Mononuclear cell (primary cell): ENCODE measurements at regions not wholly inside any gene's neighbourhood (a gene's known extent, or its start where the extent isn't known, plus 50 kb on each side); places are given as distances from the start of the nearest gene placed in this dataset.
"Not testable (repeated sequence)": the region's sequence is repeated elsewhere in the genome, so short reads cannot be mapped to it uniquely, and the experiment has no call there.

Experiments
- H3K27me3 ChIP-seq: 2 replicates; pipeline ENCODE4 v1.6.0; 2011; ENCODE audit warnings: low read length, control low read depth; ENCODE audit not compliant: insufficient read depth
- H3K4me1 ChIP-seq: 2 replicates; pipeline ENCODE4 v1.5.1; 2011; ENCODE audit warnings: mild to moderate bottlenecking, low read length, control low read depth; ENCODE audit not compliant: insufficient read depth
- H3K4me3 ChIP-seq: 2 replicates; pipeline ENCODE4 v1.5.1; 2011; ENCODE audit warnings: mild to moderate bottlenecking, low read length, moderate library complexity
- H3K9me3 ChIP-seq: 2 replicates; pipeline ENCODE4 v1.5.1; 2011; ENCODE audit warnings: low read depth, mild to moderate bottlenecking, control low read depth, low read length

DNA sequence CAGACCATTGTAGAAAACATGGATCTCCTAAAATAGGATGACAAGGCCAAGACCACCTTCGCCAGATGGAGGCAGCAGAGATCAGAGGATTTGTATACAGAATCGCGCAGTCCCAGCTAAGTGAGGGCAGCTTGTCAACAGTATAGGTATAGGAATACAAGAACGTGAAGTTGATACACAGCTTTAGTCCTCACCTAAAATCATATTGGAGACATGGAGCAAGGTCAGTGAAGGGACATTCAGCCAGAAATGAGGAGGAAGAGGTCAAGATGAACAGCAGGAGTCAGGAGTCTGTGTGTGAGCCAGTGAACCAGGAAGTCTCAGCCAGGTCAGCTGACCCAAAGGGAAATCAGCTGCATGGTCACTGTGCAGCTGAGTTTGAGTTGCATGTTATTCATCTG is 263.4 kb upstream of the PRKCQ start:
- no peaks in the 10 kb centered on the region for H3K27me3 ChIP-seq
- no peaks in the 10 kb centered on the region for H3K9me3 ChIP-seq
- no peak overlapping the region for H3K4me3 ChIP-seq
- H3K4me1 ChIP-seq, result peaks cover 8% of the 10 kb centered on the region

DNA sequence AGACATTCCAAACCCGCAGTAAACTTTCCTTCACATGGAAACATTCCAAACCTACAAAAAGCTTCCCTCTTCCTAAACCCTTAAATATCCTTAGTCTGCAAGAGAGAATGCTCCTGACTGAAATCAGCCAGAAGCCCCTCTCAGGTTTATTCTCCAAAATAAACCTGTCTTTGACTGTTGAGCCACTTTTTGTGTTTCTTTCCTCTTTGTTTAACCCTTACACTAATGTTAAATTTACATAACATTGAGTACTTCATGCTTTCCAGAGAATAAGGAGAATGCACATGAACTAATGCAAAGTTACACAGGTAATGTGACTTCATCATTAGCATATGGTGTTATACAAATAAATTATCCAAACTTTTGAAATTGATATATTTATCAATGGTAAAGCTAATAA is 262.6 kb upstream of the PRKCQ start:
- Histone ChIP-seq H3K4me3 (no peak overlapping the region), H3K4me1 (peaks cover 8% of the 10 kb centered on the region), H3K9me3 (no peaks in the 10 kb centered on the region), H3K27me3 (no peaks in the 10 kb centered on the region)

GRCh38 chr10:6841761-6842160 is 261.7 kb upstream of the PRKCQ start:
- no peak overlapping the region for H3K4me3 ChIP-seq
- no peaks in the 10 kb centered on the region for H3K9me3 ChIP-seq
- no peaks in the 10 kb centered on the region for H3K27me3 ChIP-seq
- peaks cover 8% of the 10 kb centered on the region for H3K4me1 ChIP-seq

GRCh38 chr10:6840766-6841165 is 260.7 kb upstream of the PRKCQ start:
- Histone ChIP-seq H3K4me3 (no peak overlapping the region), H3K27me3 (no peaks in the 10 kb centered on the region), H3K4me1 (peaks cover 8% of the 10 kb centered on the region), H3K9me3 (no peaks in the 10 kb centered on the region)

GRCh38 chr10:6840201-6840691 is 260.2 kb upstream of the PRKCQ start:
- H3K4me1 ChIP-seq, result peaks cover 8% of the 10 kb centered on the region
- no peaks in the 10 kb centered on the region for H3K27me3 ChIP-seq

DNA sequence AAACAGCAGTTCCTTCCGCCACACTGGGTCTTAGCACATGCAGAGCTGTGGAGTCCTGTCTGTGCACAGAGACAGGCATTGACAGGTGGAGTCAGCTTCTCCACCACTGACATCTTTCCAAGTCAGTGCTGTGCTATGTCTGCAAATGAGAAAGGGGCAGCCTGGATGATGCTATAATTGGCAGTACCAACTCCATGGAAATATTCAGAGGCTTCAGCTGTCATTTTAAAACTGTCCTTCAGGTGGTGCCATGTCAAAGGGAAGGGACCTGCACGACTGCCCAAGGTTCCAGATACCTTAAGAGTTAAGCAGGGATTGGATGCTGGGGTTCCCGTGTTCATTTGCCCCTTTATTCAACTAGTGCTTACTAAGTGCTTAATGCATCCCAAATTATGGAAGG is 258.0 kb upstream of the PRKCQ start:
- Histone ChIP-seq H3K9me3 (no peaks in the 10 kb centered on the region), H3K27me3 (no peaks in the 10 kb centered on the region), H3K4me3 (no peak overlapping the region), H3K4me1 (no peaks in the 10 kb centered on the region)

More at GRCh38 chr10:6840201-6840691, 260.2 kb upstream of the PRKCQ start:
- Histone ChIP-seq H3K4me3 (no peak overlapping the region), H3K9me3 (no peaks in the 10 kb centered on the region)

- no peaks in the 10 kb centered on the region for H3K4me1 ChIP-seq
- no peaks in the 10 kb centered on the region for H3K27me3 ChIP-seq
- no peaks in the 10 kb centered on the region for H3K9me3 ChIP-seq
- H3K4me3 ChIP-seq, result no peak overlapping the region
Observed at GRCh38 chr10:6833458-6834011, 253.5 kb upstream of the PRKCQ start.

DNA sequence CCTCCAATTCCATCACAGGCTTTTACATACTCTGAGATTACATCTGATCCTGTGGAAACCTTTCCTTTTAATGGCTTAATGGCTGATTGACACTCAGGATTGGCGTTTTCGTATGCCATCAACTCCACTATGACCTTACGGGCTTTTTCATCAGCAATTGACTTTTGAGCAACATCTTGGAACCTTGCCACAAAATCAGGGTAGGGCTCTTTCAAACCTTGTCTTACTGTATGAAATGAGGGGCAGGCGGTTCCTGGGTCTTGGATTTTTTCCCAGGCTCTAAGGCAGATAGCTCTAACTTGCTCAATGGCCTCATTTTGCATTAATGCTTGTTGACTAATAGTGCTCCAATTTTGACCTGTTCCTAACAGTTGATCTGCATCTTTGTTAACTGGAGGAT is 250.9 kb upstream of the PRKCQ start:
- H3K27me3 ChIP-seq, H3K4me3 ChIP-seq, H3K9me3 ChIP-seq, H3K4me1 ChIP-seq: not testable (repeated sequence)

DNA sequence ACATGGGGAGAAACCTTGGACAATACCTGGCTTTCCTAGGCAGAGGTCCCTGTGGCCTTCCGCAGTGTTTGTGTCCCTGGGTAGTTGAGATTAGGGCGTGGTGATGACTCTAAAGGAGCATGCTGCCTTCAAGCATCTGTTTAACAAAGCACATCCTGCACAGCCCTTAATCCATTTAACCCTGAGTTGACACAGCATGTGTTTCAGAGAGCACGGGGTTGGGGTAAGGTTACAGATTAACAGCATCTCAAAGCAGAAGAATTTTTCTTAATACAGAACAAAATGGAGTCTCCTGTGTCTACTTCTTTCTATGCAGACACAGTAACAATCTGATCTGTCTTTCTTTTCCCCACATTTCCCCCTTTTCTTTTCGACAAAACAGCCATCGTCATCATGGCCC is 244.7 kb upstream of the PRKCQ start:
- not testable (repeated sequence) for H3K4me3 ChIP-seq, H3K9me3 ChIP-seq, H3K4me1 ChIP-seq, H3K27me3 ChIP-seq

GRCh38 chr10:6823770-6824169 is 243.7 kb upstream of the PRKCQ start:
- Histone ChIP-seq H3K4me1 (no peaks in the 10 kb centered on the region), H3K27me3 (no peaks in the 10 kb centered on the region), H3K4me3 (no peak overlapping the region), H3K9me3 (no peaks in the 10 kb centered on the region)

- peaks cover 2% of the 10 kb centered on the region for H3K27me3 ChIP-seq
- H3K4me1 ChIP-seq, result no peaks in the 10 kb centered on the region
- H3K4me3 ChIP-seq, result no peak overlapping the region
- H3K9me3 ChIP-seq, result no peaks in the 10 kb centered on the region
Observed at GRCh38 chr10:6819301-6819700, 239.2 kb upstream of the PRKCQ start.

DNA sequence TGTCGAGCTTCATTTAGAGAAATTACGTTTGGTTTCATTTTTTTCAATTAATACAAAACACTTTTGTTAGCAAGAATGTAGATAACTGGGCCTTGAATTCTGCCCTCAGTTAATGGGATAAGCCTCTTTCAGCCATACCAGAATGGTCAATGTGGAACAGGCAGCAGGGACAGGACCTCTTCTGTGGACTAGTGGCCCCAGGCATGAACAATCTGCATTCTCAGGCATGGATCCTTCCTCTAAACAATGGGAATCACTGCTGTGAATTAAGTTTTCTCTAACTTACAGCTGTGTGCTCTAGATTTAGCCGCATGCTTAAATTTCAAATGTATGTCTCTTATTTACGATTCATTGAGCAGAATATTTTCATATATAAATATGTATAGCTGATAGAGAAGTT is 237.7 kb upstream of the PRKCQ start:
- Histone ChIP-seq H3K27me3 (peaks cover 2% of the 10 kb centered on the region), H3K4me1 (no peaks in the 10 kb centered on the region), H3K4me3 (no peak overlapping the region), H3K9me3 (no peaks in the 10 kb centered on the region)

DNA sequence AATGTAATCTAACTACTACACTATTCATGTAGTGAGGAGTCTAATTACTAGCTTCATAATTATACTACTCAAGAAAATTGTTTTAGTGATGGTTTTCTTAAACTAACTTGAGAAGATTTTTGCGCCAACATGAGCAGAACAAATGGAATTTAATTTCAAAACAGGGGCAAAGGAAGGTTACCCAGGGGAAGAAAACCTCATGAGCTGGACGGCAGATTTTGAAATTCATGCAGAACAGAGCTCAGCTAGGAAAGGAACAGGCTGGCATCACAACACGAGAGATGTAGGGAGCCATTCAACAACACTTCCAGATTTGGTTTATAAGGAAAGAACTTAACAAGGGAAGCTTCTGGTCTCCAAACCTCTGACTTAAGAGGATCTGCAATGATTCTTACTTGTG is 235.3 kb upstream of the PRKCQ start:
- no peaks in the 10 kb centered on the region for H3K9me3 ChIP-seq
- H3K4me3 ChIP-seq, result no peak overlapping the region
- H3K4me1 ChIP-seq, result no peaks in the 10 kb centered on the region
- H3K27me3 ChIP-seq, result peaks cover 5% of the 10 kb centered on the region

- no peaks in the 10 kb centered on the region for H3K4me1 ChIP-seq
- H3K27me3 ChIP-seq, result peaks cover 5% of the 10 kb centered on the region
- no peaks in the 10 kb centered on the region for H3K9me3 ChIP-seq
- H3K4me3 ChIP-seq, result no peak overlapping the region
Observed at GRCh38 chr10:6813856-6814255, 233.8 kb upstream of the PRKCQ start.

DNA sequence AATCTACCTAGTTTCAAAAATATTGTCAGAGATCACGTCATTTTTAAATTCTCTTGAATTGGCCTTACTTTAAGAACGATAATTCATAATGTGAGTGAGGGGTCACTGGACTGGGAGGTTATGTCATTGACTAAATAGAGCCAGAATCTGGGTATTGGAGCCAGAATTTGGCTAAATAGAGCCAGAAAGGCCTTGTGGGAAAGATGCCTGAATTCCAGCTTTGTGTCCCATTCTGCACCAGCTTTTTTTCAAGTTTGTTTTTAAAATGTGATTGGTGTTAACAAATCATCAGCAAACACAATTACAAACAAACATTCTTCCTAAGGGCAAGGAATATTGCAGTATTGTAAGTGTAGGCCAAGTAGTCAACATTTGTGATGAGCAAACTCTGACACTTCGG is 233.2 kb upstream of the PRKCQ start:
- Histone ChIP-seq H3K27me3 (peaks cover 5% of the 10 kb centered on the region), H3K4me1 (no peaks in the 10 kb centered on the region), H3K9me3 (no peaks in the 10 kb centered on the region), H3K4me3 (no peak overlapping the region)

DNA sequence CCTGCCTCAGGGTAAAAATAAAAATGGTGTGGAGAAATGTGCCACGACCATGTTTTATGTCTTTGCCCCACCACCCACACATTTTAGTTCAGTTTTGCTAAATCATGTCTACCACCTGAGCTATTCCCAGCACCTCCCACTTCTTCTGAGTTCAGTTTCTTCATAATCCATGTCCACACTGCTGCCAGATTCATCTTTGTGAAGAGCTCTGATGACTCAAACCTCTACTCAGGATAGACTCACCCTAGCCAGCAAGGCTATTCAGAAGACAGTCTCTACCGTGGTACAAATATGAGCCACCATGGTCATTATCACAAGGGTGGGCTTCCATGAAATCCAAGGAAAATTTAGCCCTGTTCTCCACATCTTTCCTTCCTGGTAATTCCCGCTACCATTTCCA is 231.1 kb upstream of the PRKCQ start:
- H3K9me3 ChIP-seq, result no peaks in the 10 kb centered on the region
- H3K27me3 ChIP-seq, result peaks cover 5% of the 10 kb centered on the region
- H3K4me3 ChIP-seq, result no peak overlapping the region
- H3K4me1 ChIP-seq, result no peaks in the 10 kb centered on the region
